ENCODE measurements at regions not wholly inside any gene's neighbourhood (a gene's known extent, or its start where the extent isn't known, plus 50 kb on each side); places are given as distances from the start of the nearest gene placed in this dataset.

GRCh38 chr10:30781670-30782121 is 152.1 kb upstream of the LYZL2 start:
- Histone ChIP-seq H3K9ac (ENCODE audit: insufficient read depth, low read depth, low read length) (no peak overlapping the region), H3K9me3 (ENCODE audit: low read length) (no peaks in the 10 kb centered on the region), H4K20me1 (ENCODE audit: insufficient read depth, low read length) (peaks cover 5% of the 10 kb centered on the region; the same call in 1 of the 2 replicates), H3K4me2 (ENCODE audit: low read depth, low read length) (no peak overlapping the region), H3K4me1 (ENCODE audit: insufficient read depth, low read length) (0 out of 2 replicates have a peak, but pooled peaks cover 7% of the 10 kb centered on the region), H3K36me3 (replicated peaks in 1 of 2; ENCODE audit: control insufficient read depth in 1 of 2, insufficient read depth in 2 of 2, low read length in 2 of 2) (no peaks in the 10 kb centered on the region), H3K27ac (ENCODE audit: extremely low read length, insufficient read depth, low read length) (no peak overlapping the region), H3K79me2 (ENCODE audit: insufficient read depth, low read length) (no peaks in the 10 kb centered on the region), H2AFZ (ENCODE audit: low read length) (no peak overlapping the region), H3K4me3 (replicated peaks in 1 of 3; ENCODE audit: insufficient read depth in 1 of 3, low read depth in 2 of 3, low read length in 3 of 3) (no peak overlapping the region), H3K27me3 (ENCODE audit: control insufficient read depth in 1 of 2, insufficient read depth in 2 of 2, low read length in 2 of 2) (peaks cover 0 to 54% of the 10 kb centered on the region in 2 experiments; a peak in 4 of 5 replicates)
- intact Hi-C loops (cut with micrococcal nuclease; ENCODE audit: unreplicated experiment): no loop called here
- WGBS (ENCODE audit: low lambda C conversion rate): 12% methylated on average over 7 of the region's 12 CpGs
- POLR2A ChIA-PET: no interaction called here
- FAIRE-seq: no peak
- DNase-seq (ENCODE audit: low spot score): no peak
- TF ChIP-seq ZNF761 (CRISPR knock-in tag; conservative IDR thresholded peaks at IDR 0.05) (no peak), TRIM24 (CRISPR knock-in tag; IDR thresholded peaks at IDR 0.05) (no peak), ZBTB43 (CRISPR knock-in tag; conservative IDR thresholded peaks at IDR 0.05) (no peak), ZSCAN25 (CRISPR knock-in tag; IDR thresholded peaks at IDR 0.05) (no peak), GATA4 (IDR thresholded peaks at IDR 0.05; ENCODE audit: borderline replicate concordance, low read depth) (no peak), ZNF713 (CRISPR knock-in tag; IDR thresholded peaks at IDR 0.05) (no peak), NR2F6 (IDR thresholded peaks at IDR 0.05) (no peak), NR2F6 (CRISPR knock-in tag; IDR thresholded peaks at IDR 0.05) (no peak)
- CTCF ChIA-PET (ENCODE audit: low intra/inter-chr PET ratio, low total read pairs): no interaction called here
- in situ Hi-C loops (cut with HindIII; ENCODE audit: extremely low pct_ligation_motif_present, low pct_unique_long_range_greater_than_20kb): loop anchor here (10.0 to 25.0 kb wide), 2 partner anchors 703 to 981 kb away; no protein-coding TSS in a partner anchor
- no TSS peak for BruUV-seq (replicated peaks)
- ATAC-seq: no peak

DNA sequence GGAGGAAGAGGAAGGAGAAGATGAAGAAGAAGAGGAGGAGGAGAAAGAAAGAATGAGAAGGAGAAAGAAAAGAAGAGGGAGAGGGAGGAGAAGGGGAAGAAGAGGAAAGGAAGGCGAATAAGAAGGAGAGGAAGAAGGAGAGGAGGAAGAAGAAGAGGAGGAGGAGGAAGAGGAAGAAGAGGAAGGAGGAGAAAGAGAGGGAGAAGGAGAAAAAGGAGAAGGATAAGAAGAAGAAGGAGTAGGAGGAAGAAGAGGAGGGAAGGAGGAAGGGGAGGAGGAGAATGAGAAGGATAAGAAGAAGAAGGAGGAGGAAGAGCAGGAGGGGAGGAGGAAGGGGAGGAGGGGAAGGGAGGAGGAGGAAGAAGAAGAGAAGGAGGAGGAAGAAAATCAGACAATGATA is 149.2 kb upstream of the LYZL2 start:
- Histone ChIP-seq H3K27me3 (ENCODE audit: control insufficient read depth in 1 of 2, insufficient read depth in 2 of 2, low read length in 2 of 2) (peaks cover 2 to 46% of the 10 kb centered on the region in 2 experiments; a peak in 4 of 5 replicates), H2AFZ (ENCODE audit: low read length) (no peak overlapping the region), H3K27ac (ENCODE audit: extremely low read length, insufficient read depth, low read length) (no peak overlapping the region), H3K9me3 (ENCODE audit: low read length) (no peaks in the 10 kb centered on the region), H3K4me3 (replicated peaks in 1 of 3; ENCODE audit: insufficient read depth in 1 of 3, low read depth in 2 of 3, low read length in 3 of 3) (no peak overlapping the region), H3K4me2 (ENCODE audit: low read depth, low read length) (no peak overlapping the region), H3K79me2 (ENCODE audit: insufficient read depth, low read length) (no peaks in the 10 kb centered on the region), H3K4me1 (ENCODE audit: insufficient read depth, low read length) (0 out of 2 replicates have a peak, but pooled peaks cover 2% of the 10 kb centered on the region), H3K36me3 (replicated peaks in 1 of 2; ENCODE audit: control insufficient read depth in 1 of 2, insufficient read depth in 2 of 2, low read length in 2 of 2) (no peaks in the 10 kb centered on the region), H3K9ac (ENCODE audit: insufficient read depth, low read depth, low read length) (no peak overlapping the region), H4K20me1 (ENCODE audit: insufficient read depth, low read length) (peaks cover 2% of the 10 kb centered on the region; the same call in 1 of the 2 replicates)
- WGBS (ENCODE audit: low lambda C conversion rate): 0% methylated on average over 1 of the region's 1 CpG
- CTCF ChIA-PET (ENCODE audit: low intra/inter-chr PET ratio, low total read pairs): no interaction called here
- in situ Hi-C loops (cut with HindIII; ENCODE audit: extremely low pct_ligation_motif_present, low pct_unique_long_range_greater_than_20kb) (loop anchor here (25.0 kb wide), 1 partner anchor 984 kb away; no protein-coding TSS in a partner anchor), intact Hi-C loops (cut with micrococcal nuclease; ENCODE audit: unreplicated experiment) (no loop called here)
- POLR2A ChIA-PET: no interaction called here
- DNase-seq (ENCODE audit: low spot score) (no peak), FAIRE-seq (no peak), ATAC-seq (no peak)
- TF ChIP-seq TCF12 (IDR thresholded peaks at IDR 0.05) (no peak), TCF12 (CRISPR knock-in tag; IDR thresholded peaks at IDR 0.05) (no peak)
- TF ChIP-seq, protein P1, sequence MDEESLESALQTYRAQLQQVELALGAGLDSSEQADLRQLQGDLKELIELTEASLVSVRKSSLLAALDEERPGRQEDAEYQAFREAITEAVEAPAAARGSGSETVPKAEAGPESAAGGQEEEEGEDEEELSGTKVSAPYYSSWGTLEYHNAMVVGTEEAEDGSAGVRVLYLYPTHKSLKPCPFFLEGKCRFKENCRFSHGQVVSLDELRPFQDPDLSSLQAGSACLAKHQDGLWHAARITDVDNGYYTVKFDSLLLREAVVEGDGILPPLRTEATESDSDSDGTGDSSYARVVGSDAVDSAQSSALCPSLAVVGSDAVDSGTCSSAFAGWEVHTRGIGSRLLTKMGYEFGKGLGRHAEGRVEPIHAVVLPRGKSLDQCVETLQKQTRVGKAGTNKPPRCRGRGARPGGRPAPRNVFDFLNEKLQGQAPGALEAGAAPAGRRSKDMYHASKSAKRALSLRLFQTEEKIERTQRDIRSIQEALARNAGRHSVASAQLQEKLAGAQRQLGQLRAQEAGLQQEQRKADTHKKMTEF (CRISPR knock-in tag; IDR thresholded peaks at IDR 0.05): no peak
- no TSS peak for BruUV-seq (replicated peaks)

Measured in HepG2 (cell line).